KG1 (cell line): ENCODE measurements at regions not wholly inside any gene's neighbourhood (a gene's known extent, or its start where the extent isn't known, plus 50 kb on each side); places are given as distances from the start of the nearest gene placed in this dataset.

Experiments
- DNase-seq: peaks from one replicate; lab custom pipeline; 2025; lab: John Stamatoyannopoulos, UW

DNA sequence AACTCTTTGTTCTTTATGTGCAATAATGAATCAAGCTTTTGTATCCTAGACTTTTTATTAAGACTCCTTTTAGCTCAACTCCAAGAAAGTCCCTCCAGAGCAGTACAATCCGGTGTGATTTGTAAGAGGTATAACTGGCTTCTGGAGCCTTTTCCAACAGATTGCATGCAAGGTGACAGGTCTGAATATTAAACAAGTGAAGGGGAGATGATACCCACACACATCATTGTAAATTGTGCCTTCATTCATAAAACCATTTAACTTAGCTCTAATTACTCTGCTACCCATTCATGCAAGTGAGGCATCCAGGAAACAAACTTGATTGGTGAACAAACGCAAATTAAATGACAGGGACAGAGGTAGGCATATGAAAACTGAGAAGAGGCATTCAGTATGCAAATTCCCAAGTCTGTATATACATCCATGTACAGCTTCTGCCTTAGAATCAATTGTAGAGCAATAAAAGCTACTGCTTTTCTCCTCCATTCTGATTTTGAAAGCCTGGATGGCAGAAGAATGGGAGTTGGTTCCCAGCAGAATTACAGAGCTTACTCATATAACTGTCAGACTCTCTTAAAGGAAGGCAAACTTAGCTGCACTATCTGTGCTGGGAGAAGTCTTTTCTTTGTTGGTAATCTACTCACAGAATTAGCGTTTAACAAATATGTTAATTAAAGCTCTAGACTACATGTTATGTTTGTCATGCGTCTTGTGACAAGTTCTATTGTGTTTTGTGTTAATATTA is 261.0 kb upstream of the CDH6 start:
- no peak for DNase-seq

DNA sequence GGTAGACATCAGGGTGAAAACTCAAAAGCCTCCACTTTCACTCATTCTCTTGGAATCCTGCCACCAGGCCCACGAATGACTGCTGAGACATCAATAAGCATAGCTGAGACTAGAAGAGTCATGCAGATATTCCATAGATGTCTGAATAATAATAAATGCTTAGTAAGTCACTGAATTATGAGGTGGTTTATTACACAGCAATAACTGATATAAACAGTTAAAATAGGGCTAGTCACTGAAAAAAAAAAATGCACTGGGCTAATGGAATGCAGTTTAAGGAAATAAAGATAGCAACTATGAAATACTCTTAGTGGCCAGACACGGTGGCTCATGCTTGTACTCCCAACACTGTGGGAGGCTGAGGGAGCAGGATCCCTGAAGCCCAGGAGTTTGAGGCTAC is 262.8 kb upstream of the CDH6 start:
- DNase-seq = no peak

DNA sequence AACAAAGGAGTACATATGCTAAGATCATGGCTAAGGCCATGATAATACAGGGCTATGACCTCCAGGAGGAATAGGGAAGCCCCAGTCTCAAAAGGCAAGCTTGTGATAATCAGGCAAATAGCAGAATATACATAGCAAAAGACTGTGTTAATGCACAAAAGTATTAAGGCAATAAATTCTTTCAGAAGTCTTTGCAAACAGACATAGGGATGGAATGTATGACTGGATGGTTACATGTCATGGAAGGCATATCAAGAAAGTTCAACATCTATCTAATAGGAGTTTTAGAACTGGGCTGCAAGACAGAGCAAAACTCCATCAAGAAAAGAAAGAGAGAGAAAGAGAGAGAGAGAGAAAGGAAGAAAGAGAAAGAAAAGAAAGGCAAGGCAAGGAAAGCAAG is 264.5 kb upstream of the CDH6 start:
- no peak for DNase-seq

DNA sequence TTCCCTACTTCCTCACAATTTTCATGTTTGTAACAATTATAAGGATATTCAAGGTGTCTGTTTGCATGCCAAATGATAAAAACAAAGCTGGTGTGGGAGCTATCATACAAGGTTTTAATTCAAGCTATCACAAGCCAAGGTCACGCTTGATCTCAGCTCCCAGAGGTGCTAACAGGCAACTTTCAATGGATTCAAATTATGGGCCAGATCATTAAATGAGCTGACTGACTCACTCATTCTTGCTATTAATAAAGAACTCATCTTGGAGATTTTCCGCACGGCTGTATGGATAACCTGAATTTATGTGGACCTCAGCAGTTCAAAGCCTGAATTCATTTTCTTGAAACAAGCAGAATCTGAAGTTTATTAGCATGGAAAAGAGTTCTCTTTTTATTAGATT is 267.3 kb upstream of the CDH6 start:
- DNase-seq = no peak

DNA sequence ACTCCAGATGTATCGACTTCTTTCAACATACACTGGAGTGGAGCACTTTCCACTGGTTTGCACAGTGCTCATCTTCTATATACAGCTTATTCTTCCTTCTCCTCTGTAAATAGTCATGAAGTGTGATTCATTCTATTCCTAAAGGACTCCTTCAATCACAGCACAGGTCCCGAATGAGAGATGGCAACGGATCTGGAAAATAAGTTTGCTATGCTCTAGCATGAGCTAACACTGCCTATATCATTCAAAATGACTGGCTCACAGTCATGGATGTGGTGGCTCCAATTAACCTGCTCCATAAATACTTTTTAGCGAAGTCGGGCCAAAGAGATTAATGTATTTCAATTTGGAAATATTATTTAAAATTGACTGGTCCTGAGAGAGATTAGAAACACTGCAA is 272.1 kb upstream of the CDH6 start:
- DNase-seq = no peak

DNA sequence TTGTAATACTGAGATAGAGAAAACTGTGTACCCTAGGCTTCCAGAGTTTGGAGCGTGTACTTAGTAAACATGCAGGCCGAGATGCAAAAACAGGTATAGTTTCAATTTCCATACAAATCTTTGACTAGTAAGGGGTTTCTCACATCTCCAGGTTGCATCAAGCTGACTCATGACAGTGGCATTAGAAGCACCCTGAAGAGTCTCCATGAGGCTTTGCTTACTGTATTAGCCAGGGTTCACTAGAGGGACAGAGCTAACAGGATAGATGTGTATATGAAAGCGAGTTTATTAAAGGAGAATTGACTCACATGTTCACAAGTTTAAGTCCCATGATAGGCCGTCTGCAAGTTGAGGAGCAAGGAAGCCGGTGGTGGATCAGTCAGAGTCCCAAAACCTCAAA is 275.3 kb upstream of the CDH6 start:
- DNase-seq = no peak

DNA sequence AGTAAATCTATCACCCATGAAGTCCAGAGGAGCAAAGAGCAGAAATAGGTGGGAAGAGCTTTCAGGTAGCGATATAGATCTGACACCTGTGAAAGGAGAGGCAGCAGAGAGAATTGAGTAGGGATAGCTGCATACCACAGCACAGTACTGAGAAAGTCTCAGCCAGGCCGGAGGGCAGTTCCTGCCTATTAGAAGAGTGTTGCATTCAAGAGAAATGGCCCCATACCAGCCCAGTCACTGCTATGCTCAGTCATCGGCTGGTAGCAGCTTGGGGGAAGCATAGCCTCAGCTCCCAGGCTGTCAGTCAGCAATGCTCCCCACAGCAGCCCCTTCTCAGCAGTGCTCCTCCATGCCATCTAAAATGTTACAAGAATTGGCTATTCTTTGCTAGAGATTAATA is 285.1 kb upstream of the CDH6 start:
- DNase-seq = no peak

DNA sequence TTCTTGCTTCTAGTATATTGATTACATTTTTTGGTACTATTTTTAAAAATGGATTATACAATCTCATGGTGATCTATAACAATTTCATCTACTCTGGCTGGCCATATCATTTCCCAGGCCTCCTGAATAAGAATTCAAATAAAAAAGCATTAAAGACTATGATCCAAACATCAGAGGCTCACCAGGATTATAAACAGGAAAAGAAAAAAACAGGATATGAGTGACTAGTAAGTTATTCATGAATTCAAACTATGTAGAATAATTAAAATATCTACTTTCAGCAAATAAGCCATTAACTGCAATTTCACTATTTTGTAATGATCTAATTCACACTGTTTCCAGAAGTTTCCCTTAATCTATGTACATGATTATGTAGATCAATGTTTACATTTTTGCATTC is 293.1 kb upstream of the CDH6 start:
- no peak for DNase-seq

DNA sequence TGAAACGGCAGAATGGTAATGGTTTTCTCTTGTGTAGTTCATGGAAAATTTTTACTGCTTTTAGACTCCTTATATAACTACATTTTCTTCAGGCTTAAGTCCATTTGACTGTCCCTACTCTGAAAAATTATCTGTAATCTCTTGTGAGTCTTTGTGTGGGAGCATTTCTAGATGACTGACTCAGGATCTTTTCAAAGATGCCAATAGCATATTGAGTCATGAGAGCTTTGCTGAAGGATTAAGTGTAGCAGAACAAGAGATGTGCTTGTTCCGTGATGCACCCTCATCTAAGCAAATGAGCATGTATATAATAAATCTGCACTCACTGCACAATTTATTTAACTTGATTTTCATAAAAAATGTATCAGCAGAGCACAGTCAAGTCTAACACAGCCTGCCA is 298.7 kb upstream of the CDH6 start:
- no peak for DNase-seq

DNA sequence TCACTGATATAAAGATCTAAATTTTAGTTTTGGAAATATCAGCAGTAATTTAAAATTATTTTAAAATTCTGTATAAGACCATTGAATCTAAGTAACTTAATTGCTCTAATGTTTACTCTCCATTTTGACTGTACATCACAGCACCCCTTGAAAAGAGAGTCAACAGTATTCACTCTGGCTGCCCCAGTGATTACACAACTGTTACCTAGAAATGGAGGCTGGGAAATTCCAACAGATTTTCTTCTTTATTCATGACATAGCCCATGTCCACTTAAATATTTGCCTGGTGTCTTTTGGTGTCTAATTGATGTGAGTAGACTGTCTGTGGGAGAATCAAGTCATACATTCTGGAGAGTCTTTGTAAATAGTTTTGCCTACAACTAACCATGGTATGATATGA is 301.8 kb upstream of the CDH6 start:
- no peak for DNase-seq

DNA sequence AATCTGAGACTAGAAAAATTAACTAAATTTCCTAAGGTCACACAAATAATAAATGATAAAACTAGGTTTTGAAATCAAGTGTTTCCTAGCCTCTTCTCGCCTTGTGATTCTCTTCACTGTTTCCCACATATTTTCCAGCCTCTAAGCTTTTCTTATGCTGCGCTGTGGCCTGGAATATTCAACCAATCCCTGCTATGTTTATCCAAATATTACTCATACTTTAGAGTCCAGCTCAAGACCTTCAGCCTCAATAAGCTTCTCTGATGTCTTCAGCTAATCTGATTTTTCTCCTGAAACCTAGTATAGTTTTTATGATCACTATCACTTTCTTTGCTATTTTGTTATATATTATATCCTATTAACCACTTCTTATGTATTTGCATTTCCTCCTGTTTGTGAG is 303.1 kb upstream of the CDH6 start:
- DNase-seq = no peak

DNA sequence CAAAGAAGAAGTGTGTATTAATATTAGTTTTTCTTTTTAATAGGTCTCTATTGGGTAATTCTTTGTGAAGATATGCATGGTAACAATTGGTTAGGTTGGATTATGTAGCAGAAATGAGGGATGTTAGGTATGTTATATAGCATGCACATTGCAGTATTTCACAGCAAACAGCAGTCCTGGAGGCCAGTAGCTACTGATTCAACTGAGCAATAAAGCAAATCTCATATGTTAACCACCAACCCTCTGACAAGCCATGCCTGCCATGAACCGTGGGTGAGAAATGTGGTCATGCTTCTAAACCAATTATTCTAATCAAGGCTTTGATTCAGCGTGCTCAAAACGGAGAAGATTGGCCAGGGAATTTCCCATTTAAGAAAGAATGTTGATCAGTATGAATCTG is 313.0 kb upstream of the CDH6 start:
- no peak for DNase-seq

DNA sequence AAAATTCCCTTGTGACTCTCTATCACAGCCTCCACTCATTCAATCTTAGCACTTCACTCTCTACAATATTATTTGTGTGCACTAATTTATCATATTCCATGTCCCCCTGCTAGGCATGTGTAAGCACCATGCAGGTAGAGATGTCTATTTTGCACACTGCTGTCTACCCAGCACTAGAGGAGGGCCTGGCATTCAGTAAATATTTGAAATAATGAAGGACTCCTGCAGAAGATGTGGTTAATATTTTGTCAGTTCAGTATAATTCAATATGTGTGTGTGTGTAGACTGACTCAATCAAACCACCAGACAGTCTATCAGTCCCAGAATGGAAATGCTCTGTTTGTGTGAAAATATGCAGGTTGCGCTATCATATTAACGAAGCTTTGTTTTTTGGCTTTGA is 313.6 kb upstream of the CDH6 start:
- DNase-seq = no peak

DNA sequence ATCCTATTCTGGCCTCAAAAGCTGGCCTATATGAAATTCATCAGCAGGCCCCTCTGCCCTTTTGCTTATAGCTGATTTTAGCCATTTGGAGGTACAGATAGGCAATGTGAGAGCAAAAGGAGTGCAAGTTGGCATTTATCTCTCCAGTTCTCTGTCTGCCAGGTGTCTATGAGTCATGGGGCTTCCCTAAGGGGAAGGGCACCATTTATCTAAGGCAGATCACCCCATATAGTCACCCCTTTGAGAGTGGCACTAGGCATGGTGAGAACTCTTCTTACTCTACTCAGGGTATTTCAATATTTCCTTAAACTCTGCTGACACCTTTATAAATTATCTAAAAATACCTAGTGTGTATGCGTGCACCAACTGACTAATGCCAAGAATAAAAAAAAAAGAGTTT is 314.7 kb upstream of the CDH6 start:
- DNase-seq = no peak

DNA sequence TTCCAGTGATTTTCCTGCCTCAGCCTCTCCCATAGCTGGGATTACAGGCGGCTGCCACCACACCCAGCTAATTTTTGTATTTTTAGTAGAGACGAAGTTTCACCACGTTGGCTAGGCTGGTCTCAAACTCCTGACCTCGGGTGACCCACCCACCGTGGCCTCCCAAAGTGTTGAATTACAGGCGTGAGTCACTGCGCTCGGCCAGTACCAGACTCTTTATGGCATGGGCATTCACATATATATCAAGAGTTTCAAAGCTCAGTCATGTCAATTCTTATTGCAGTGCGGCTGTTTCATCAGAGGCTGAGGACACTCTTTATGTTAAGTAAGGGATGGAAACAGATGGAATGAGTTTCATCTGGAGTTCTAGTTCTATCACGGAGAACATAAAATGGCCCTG is 315.2 kb upstream of the CDH6 start:
- DNase-seq = no peak

DNA sequence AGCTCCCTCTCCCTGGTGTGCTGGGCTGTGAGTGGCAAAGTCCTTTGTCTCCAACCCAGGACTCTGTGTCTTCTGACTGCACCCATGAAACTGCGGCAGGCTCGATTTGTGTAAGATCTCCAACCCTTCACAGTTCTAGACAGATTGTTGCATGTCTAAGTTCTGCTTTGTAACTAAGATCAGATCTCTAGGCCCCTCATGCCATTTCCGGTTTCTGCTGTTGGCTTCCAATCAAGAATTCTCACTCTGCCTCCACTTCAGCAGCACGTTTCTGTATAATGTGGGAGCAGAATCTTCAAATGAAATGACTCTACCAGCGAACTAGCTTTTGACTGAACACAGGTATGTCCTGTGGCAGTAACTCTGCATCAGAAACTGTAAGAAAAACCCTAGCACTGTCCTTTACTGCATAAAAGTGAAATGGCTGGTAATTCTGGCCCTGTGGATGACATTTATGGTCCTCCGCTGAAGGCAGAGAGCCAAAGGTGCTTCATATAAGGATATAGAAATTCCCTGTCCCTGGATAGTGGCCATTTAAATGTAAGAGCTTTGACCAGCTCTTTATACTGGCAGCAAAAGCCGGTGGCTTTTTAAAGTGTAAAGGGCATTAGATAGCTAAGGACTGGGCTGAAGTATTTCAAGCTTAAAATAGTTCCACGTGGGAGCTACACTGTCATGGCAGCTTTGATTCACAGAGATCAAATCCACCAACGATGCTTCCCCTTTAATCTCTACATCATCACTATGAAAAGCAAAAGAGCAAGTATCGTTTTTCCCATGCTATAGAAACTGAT is 319.0 kb upstream of the CDH6 start:
- no peak for DNase-seq

DNA sequence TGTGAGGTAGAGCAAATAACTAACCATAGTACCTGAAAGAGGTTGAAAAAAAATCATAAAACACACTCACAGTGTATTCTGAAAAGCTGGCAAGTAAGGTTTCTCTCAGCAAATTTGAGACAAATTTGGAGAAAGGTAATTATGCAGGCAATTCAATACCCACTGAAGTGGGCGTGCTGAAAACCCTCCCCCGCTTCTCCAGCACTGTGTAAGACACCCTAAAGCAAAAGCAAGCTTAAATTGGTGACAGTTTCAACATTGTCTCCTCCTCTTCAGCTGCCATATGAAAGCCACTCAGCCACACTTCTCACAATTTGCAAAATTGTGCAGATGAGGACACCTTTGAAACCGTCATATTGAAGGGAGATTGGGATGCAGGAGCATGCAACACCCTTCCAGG is 322.3 kb upstream of the CDH6 start:
- DNase-seq = no peak

DNA sequence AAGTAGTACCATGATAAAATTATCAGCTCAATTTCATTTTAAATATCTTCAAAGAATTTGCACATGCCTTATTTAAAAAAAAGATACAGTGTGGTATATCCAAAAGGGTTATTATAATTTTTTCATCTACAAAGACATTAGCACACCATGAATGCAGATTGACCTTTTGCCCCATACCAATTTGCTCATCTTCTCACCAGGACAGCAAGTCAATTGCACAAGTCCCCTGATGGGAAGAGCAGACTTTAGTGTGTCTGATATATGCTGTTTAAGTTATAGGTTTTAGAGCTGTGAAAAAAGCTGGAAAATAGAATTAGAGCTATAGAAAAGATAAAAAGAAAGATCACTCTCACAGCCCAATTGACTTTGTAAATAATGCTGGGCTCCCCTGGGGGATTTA is 325.8 kb upstream of the CDH6 start:
- no peak for DNase-seq

DNA sequence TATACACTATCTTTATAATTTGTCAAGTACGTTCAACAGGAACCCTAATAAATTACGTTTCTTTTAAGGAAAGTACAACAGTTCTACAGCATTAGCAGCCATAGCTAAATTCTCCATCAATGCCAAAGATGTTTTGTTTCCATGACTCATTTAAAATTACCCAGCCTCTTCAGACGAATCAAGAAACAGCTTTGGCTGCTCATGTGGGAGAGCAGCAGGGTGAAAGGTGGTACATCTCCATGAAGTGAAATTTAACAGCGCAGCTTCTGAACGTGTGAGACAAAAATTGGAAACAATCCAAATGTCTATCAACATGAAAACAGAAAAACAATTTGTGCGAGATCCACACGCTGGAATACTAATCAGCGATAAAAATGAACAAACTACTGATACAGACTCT is 327.3 kb upstream of the CDH6 start:
- no peak for DNase-seq

DNA sequence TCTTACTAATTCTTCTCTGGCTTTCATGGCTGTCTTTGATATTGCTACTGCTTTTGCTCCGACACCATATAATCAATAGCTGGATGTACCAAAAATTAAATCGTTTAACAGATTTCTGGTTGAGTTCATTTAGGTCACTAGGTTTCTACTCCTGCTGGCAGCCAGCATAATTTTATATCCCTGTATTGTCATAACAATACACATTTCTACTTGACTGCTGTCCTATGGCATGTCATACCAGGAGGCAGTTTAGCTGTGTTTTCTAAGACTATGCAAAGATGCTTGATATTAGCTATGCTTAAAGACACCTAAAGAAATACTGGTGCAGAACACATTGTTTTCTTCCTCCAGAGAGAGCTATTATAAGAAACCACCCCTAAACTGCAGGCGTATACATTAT is 337.2 kb upstream of the CDH6 start:
- DNase-seq = no peak

DNA sequence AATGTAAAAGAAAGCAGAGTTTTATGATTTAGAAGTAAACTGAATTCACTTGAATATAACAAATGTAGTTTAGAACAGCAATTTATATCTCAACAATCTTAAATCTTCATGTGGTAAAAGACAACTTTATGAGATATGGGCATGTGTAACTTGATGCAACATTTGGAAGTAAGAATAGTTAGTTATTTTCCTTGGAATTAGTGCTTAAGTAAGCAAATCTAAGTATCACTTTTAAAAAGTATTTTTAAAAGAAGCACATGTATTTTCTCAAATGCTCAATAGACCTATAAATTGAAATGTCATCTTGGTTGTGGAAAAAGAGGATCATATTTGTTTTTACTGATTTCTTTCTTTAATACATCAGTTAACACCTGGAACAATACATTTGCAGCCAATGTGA is 340.3 kb upstream of the CDH6 start:
- no peak for DNase-seq

DNA sequence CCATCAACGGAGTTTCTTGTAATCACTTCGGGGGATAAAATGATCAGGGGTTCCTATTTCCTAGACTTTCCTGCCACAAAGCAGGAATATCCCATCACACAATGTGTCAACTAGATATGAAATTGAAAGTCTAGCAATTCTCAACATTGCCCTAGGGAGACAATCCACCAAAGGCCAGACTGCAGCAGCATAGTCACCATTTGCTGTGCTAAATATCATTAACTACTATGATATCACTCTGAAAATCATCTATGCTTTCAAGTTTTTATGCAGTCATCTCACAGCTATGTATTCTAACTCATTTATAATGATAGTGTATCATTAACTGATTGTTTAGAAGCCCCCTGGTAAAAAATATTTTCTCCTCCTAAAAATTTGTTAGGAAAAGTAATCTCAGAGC is 342.6 kb upstream of the CDH6 start:
- no peak for DNase-seq

DNA sequence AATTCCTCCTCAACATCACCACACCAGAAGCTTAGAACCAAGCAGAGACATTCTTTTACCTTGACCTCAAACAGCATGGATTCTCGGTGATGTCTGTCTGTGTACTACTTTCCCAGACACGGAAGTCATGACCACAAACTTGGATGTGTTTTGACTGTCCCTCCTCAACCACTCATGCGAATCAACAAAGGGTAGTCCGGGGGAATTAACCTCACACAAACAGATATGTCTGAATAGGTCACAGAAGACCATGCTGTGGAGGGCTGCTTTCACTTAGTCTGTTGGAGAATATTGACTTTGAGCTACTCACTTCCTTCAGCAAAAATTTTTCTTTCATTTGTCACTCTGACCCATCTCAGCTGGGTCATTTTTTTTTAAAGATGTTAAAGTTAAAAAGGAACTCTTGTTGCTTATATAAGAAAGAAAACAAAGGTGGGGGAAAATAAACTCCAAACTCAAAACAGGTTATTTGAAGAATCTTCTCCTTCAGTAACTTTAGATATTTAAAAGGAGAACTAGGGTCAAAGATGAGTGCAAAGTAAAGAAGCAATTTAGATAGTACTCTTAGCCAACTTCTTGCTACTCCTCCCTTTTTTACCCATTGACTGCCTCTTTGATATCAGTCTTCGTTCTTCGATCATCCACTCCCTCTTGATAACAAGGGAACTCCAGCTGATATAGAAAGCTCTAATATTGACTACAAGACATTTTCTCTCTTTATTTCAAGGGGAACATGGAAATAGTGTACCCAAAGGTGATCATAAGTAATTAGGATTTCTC is 343.4 kb upstream of the CDH6 start:
- DNase-seq = no peak
